Gastrocnemius medialis (tissue), 4 donors: ENCODE measurements at regions not wholly inside any gene's neighbourhood (a gene's known extent, or its start where the extent isn't known, plus 50 kb on each side); places are given as distances from the start of the nearest gene placed in this dataset.

Experiments used
- ATAC-seq, 2 donors: fragments of 150-250 bp; one replicate each; pipeline ENCODE4 v1.9.1; 2016
- DNase-seq, 2 donors: peaks; one replicate each; pipeline ENCODE4 v3.0.0-alpha.2; 2019
- H3K27ac ChIP-seq, 4 donors: fragments of 200-600 bp; sonication (generic); 1 replicate in 1 of 4; 2 replicates in 3 of 4; pipeline ENCODE4 v1.5.1; 2016 to 2018; ENCODE audit warnings: mild to moderate bottlenecking in 2 of 4, moderate library complexity in 1 of 4
- H3K27me3 ChIP-seq, 3 donors: fragments of 200-600 bp; sonication (generic) in 2 of 3; 1 replicate in 1 of 3; 2 replicates in 2 of 3; pipeline versions ENCODE4 v1.5.1 to v1.6.0; 2016 to 2019; ENCODE audit warnings: mild to moderate bottlenecking in 1 of 3, moderate library complexity in 1 of 3
- H3K36me3 ChIP-seq, 2 donors: fragments of 200-600 bp; sonication (generic) in 1 of 2; one replicate each; pipeline ENCODE4 v1.5.1; 2017 to 2018
- H3K4me1 ChIP-seq, 2 donors: fragments of 200-600 bp; sonication (generic) in 1 of 2; one replicate each; pipeline ENCODE4 v1.5.1; 2016 to 2017; ENCODE audit warnings: mild to moderate bottlenecking in 2 of 2
- H3K4me3 ChIP-seq, 4 donors: fragments of 200-600 bp; sonication (generic) in 3 of 4; 1 replicate in 1 of 4; 2 replicates in 3 of 4; pipeline ENCODE4 v1.5.1; 2016 to 2019; ENCODE audit warnings: mild to moderate bottlenecking in 2 of 4
- H3K9me3 ChIP-seq, 3 donors: fragments of 200-600 bp; sonication (generic) in 2 of 3; 1 replicate in 1 of 3; 2 replicates in 2 of 3; pipeline ENCODE4 v1.5.1; 2016 to 2019
- CTCF ChIP-seq, 5 experiments: fragments of 450-650 bp in 3 of 5; fragments of 200-600 bp in 2 of 5; sonication (generic) in 2 of 5; IDR thresholded peaks in 4 of 5; conservative IDR thresholded peaks in 1 of 5; 1 replicate in 4 of 5; 2 replicates in 1 of 5; pipeline ENCODE4 v1.5.1; 2016 to 2019; ENCODE audit warnings: antibody characterized with exemption in 5 of 5, mild to moderate bottlenecking in 3 of 5, moderate library complexity in 3 of 5
- POLR2A ChIP-seq, 2 donors: fragments of 450-650 bp; IDR thresholded peaks; one replicate each; pipeline ENCODE4 v1.6.1; 2017; ENCODE audit warnings: antibody characterized with exemption in 2 of 2, mild to moderate bottlenecking in 2 of 2, moderate library complexity in 2 of 2
- in situ Hi-C, 4 donors: fragments of 200-750 bp; cut with MboI; loops; one replicate each; pipeline versions ENCODE4 v1.15.0 to v1.8.0; 2017; ENCODE audit warnings: low sequenced_read_pairs in 4 of 4
- intact Hi-C: fragments of 100-400 bp; cut with DNase I; formaldehyde crosslinking; loops from one replicate; pipeline ENCODE4 v1.15.1; 2023; ENCODE audit warnings: low total_unique reads

GRCh38 chr16:80034469-80034826, 433.9 kb upstream of the MAF start:
- H3K27me3 ChIP-seq = no peaks in the 10 kb centered on the region
- H3K4me1 ChIP-seq = no peaks in the 10 kb centered on the region
- ATAC-seq (no peak), DNase-seq (no peak)
- no peaks in the 10 kb centered on the region for H3K9me3 ChIP-seq
- H3K36me3 ChIP-seq = no peaks in the 10 kb centered on the region
- intact Hi-C loops (no loop called here), in situ Hi-C loops (no loop called here)
- H3K27ac ChIP-seq = no peak overlapping the region
- H3K4me3 ChIP-seq = no peak overlapping the region
- no peak for TF ChIP-seq CTCF (IDR thresholded peaks at IDR 0.05 in 4 of 5, conservative IDR thresholded peaks at IDR 0.05 in 1 of 5)
- no peak for TF ChIP-seq POLR2A (IDR thresholded peaks at IDR 0.05)

- no peak overlapping the region for H3K4me3 ChIP-seq
- TF ChIP-seq POLR2A (IDR thresholded peaks at IDR 0.05) = no peak
- no peak for TF ChIP-seq CTCF (IDR thresholded peaks at IDR 0.05 in 4 of 5, conservative IDR thresholded peaks at IDR 0.05 in 1 of 5)
- no peaks in the 10 kb centered on the region for H3K4me1 ChIP-seq
- H3K36me3 ChIP-seq = no peaks in the 10 kb centered on the region
- H3K27ac ChIP-seq = no peak overlapping the region
- H3K9me3 ChIP-seq = no peaks in the 10 kb centered on the region
- no peaks in the 10 kb centered on the region for H3K27me3 ChIP-seq
- ATAC-seq (no peak), DNase-seq (no peak)
- in situ Hi-C loops = no loop called here
- intact Hi-C loops = no loop called here
Observed at GRCh38 chr16:80033783-80034468, 433.4 kb upstream of the MAF start.

- H3K27ac ChIP-seq = no peak overlapping the region
- ATAC-seq (no peak), DNase-seq (no peak)
- no peaks in the 10 kb centered on the region for H3K27me3 ChIP-seq
- no peaks in the 10 kb centered on the region for H3K9me3 ChIP-seq
- no peaks in the 10 kb centered on the region for H3K36me3 ChIP-seq
- in situ Hi-C loops (no loop called here), intact Hi-C loops (no loop called here)
- no peaks in the 10 kb centered on the region for H3K4me1 ChIP-seq
- H3K4me3 ChIP-seq = no peak overlapping the region
- no peak for TF ChIP-seq CTCF (IDR thresholded peaks at IDR 0.05 in 4 of 5, conservative IDR thresholded peaks at IDR 0.05 in 1 of 5)
- no peak for TF ChIP-seq POLR2A (IDR thresholded peaks at IDR 0.05)
Observed at GRCh38 chr16:80029761-80030481, 429.4 kb upstream of the MAF start.

- ATAC-seq (no peak), DNase-seq (no peak)
- H3K4me1 ChIP-seq = no peaks in the 10 kb centered on the region
- H3K36me3 ChIP-seq = no peaks in the 10 kb centered on the region
- H3K4me3 ChIP-seq = no peak overlapping the region
- no peaks in the 10 kb centered on the region for H3K27me3 ChIP-seq
- H3K9me3 ChIP-seq = no peaks in the 10 kb centered on the region
- in situ Hi-C loops (no loop called here), intact Hi-C loops (no loop called here)
- no peak for TF ChIP-seq POLR2A (IDR thresholded peaks at IDR 0.05)
- no peak for TF ChIP-seq CTCF (IDR thresholded peaks at IDR 0.05 in 4 of 5, conservative IDR thresholded peaks at IDR 0.05 in 1 of 5)
- no peak overlapping the region for H3K27ac ChIP-seq
Observed at GRCh38 chr16:80029381-80029630, 428.8 kb upstream of the MAF start.
